GM12878 (cell line): ENCODE measurements at regions not wholly inside any gene's neighbourhood (a gene's known extent, or its start where the extent isn't known, plus 50 kb on each side); places are given as distances from the start of the nearest gene placed in this dataset.

Experiments
- ATAC-seq: fragments of 200-7000 bp; cut with Tn5 transposase; 3 replicates; pipeline ENCODE4 v1.9.1; 2020; ENCODE audit warnings: mild to moderate bottlenecking, moderate library complexity
- BruUV-seq: library from RNA; stranded (reverse); fragments of 400-500 nt; replicated peaks from 2 replicates; lab custom pipeline; 2021; lab: Mats Ljungman, UMichigan
- CTCF ChIA-PET: fragments of 300-600 bp; sonication (Branson Sonifier 250); formaldehyde crosslinking; extraction: SDS; loops from one replicate; lab custom pipeline; 2021; ENCODE audit warnings: inconsistent platforms; lab: Yijun Ruan, JAX
- POLR2A ChIA-PET: fragments of 350-600 bp; formaldehyde crosslinking; extraction: SDS; loops from one replicate; lab custom pipeline; 2021; ENCODE audit warnings: inconsistent platforms; lab: Charles Lee
- RAD21 ChIA-PET: fragments of 300-600 bp; sonication (Branson Sonifier 250); formaldehyde crosslinking; loops from one replicate; lab custom pipeline; 2023; ENCODE audit warnings: antibody characterized with exemption; ENCODE audit not compliant: unreplicated experiment; lab: Charles Lee
- SMC1A ChIA-PET: fragments of 300-600 bp; sonication (Branson Sonifier 250); formaldehyde crosslinking; loops from one replicate; lab custom pipeline; 2023; ENCODE audit not compliant: unreplicated experiment, uncharacterized antibody; lab: Charles Lee
- DNase-seq: peaks from one replicate; pipeline ENCODE4 v3.0.0-alpha.2; 2011; ENCODE audit warnings: low read depth, low spot score
- FAIRE-seq: peaks from 3 replicates; lab custom pipeline; 2011; peaks lifted over from hg19 to GRCh38; lab: Jason Lieb, UNC
- H2AFZ ChIP-seq: 2 replicates; pipeline ENCODE4 v1.6.0; 2011; ENCODE audit warnings: low read depth, low read length, control low read depth; ENCODE audit not compliant: control insufficient read depth
- H3K27ac ChIP-seq: 2 replicates; pipeline ENCODE4 v1.5.1; 2011; ENCODE audit warnings: control low read depth; ENCODE audit not compliant: control insufficient read depth, insufficient read depth
- H3K27me3 ChIP-seq, 2 experiments: replicated peaks in 1 of 2; 2 replicates each; pipeline versions ENCODE4 v1.6.0 to v1.6.1; 2011; ENCODE audit warnings: low read length in 1 of 2; ENCODE audit not compliant: control insufficient read depth in 2 of 2, insufficient read depth in 2 of 2
- H3K36me3 ChIP-seq, 2 experiments: 2 replicates each; pipeline ENCODE4 v1.5.1; 2011; ENCODE audit warnings: low read length in 1 of 2; ENCODE audit not compliant: control insufficient read depth in 2 of 2, insufficient read depth in 2 of 2
- H3K4me1 ChIP-seq: 2 replicates; pipeline ENCODE4 v1.6.1; 2011; ENCODE audit warnings: mild to moderate bottlenecking, low read length, moderate library complexity, mixed read lengths; ENCODE audit not compliant: control insufficient read depth, insufficient read depth
- H3K4me2 ChIP-seq: 2 replicates; pipeline ENCODE4 v1.6.0; 2011; ENCODE audit warnings: control low read depth; ENCODE audit not compliant: control insufficient read depth, insufficient read depth
- H3K4me3 ChIP-seq: fragments of 200-600 bp; sonication (generic); 2 replicates; pipeline ENCODE4 v1.5.1; 2016
- H3K79me2 ChIP-seq: 2 replicates; pipeline ENCODE4 v1.6.0; 2011; ENCODE audit warnings: low read length; ENCODE audit not compliant: control insufficient read depth, insufficient read depth
- H3K9ac ChIP-seq: 2 replicates; pipeline ENCODE4 v1.8.0; 2011; ENCODE audit warnings: low read length, control low read depth, mixed read lengths; ENCODE audit not compliant: control insufficient read depth, insufficient read depth
- H3K9me3 ChIP-seq: replicated peaks from 3 replicates; pipeline ENCODE4 v1.5.1; 2011; ENCODE audit warnings: mild to moderate bottlenecking, low read length; ENCODE audit not compliant: control insufficient read depth, insufficient read depth
- H4K20me1 ChIP-seq: 2 replicates; pipeline ENCODE4 v1.6.0; 2011; ENCODE audit not compliant: control insufficient read depth, insufficient read depth
- ASH2L ChIP-seq: fragments of 300-600, 200-600 bp; sonication (generic); IDR thresholded peaks from 2 replicates; pipeline ENCODE4 v1.6.1; 2017; ENCODE audit warnings: low read depth, mild to moderate bottlenecking, borderline replicate concordance
- ATF2 ChIP-seq: IDR thresholded peaks from 2 replicates; pipeline ENCODE4 v1.6.1; 2012; ENCODE audit warnings: low read length, inconsistent platforms
- E2F8 ChIP-seq: fragments of 450-650 bp; IDR thresholded peaks from 2 replicates; pipeline ENCODE4 v1.6.1; 2018; ENCODE audit warnings: mild to moderate bottlenecking, low read depth, moderate library complexity; ENCODE audit not compliant: partially characterized antibody
- GABPA ChIP-seq: IDR thresholded peaks from 2 replicates; pipeline ENCODE4 v1.6.1; 2014; ENCODE audit warnings: antibody characterized with exemption, low read depth, mild to moderate bottlenecking, inconsistent platforms
- HSF1 ChIP-seq: fragments of 150-350 bp; IDR thresholded peaks from 2 replicates; pipeline ENCODE4 v1.6.1; 2014; ENCODE audit warnings: mild to moderate bottlenecking, low read depth, low read length
- IKZF2 ChIP-seq, 2 experiments: fragments of 450-650 bp; IDR thresholded peaks; 2 replicates each; pipeline ENCODE4 v1.6.1; 2017; ENCODE audit warnings: mild to moderate bottlenecking in 2 of 2, moderate library complexity in 2 of 2
- MTA3 ChIP-seq: IDR thresholded peaks from 2 replicates; pipeline ENCODE4 v1.6.1; 2012; ENCODE audit warnings: low read length, inconsistent platforms, borderline replicate concordance
- NFIC ChIP-seq: IDR thresholded peaks from 2 replicates; pipeline ENCODE4 v1.6.1; 2012; ENCODE audit warnings: low read depth, mild to moderate bottlenecking, inconsistent platforms, low read length, moderate library complexity
- PRDM15 ChIP-seq: fragments of 450-650 bp; formaldehyde crosslinking; IDR thresholded peaks from 2 replicates; pipeline ENCODE4 v1.4.0; 2020; ENCODE audit warnings: mild to moderate bottlenecking, moderate library complexity
- RELA ChIP-seq: fragments of 450-650 bp; IDR thresholded peaks from 2 replicates; pipeline ENCODE4 v1.8.0; 2014; ENCODE audit warnings: borderline replicate concordance; ENCODE audit not compliant: partially characterized antibody
- RFX5 ChIP-seq: IDR thresholded peaks from 2 replicates; pipeline ENCODE4 v1.6.1; 2011; ENCODE audit warnings: low read depth, low read length, improper control_type of control experiment
- SRF ChIP-seq, 2 experiments: IDR thresholded peaks; 2 replicates each; pipeline ENCODE4 v1.6.1; 2011; ENCODE audit warnings: low read depth in 2 of 2, low read length in 2 of 2, mild to moderate bottlenecking in 1 of 2, moderate library complexity in 1 of 2
- STAT3 ChIP-seq: IDR thresholded peaks from 2 replicates; pipeline ENCODE4 v1.6.1; 2011; ENCODE audit warnings: low read depth, low read length, improper control_type of control experiment
- TAF1 ChIP-seq: IDR thresholded peaks from 2 replicates; pipeline ENCODE4 v1.6.1; 2011; ENCODE audit warnings: mild to moderate bottlenecking, low read depth, low read length, borderline replicate concordance
- ZNF274 ChIP-seq: IDR thresholded peaks from one replicate; pipeline ENCODE4 v1.8.0; 2011; ENCODE audit not compliant: insufficient read length, insufficient read depth
- ZNF384 ChIP-seq: IDR thresholded peaks from 2 replicates; pipeline ENCODE4 v1.6.1; 2012; ENCODE audit warnings: low read depth, mild to moderate bottlenecking, low read length, improper control_type of control experiment, borderline replicate concordance
- WGBS: methylation state at CpG from one replicate; pipeline ENCODE4 v1.1.6; 2016; ENCODE audit warnings: low lambda C conversion rate; ENCODE audit not compliant: insufficient replicate concordance, insufficient coverage; ENCODE audit errors: missing lambda C conversion rate; 5-methylcytosine and 5-hydroxymethylcytosine counted together
- in situ Hi-C: fragments of 300-500 bp; cut with MboI; formaldehyde crosslinking; loops from 9 replicates; pipeline ENCODE4 v1.14.3; 2018; ENCODE audit warnings: mixed read lengths
- intact Hi-C: fragments of 100-400 bp; cut with micrococcal nuclease; formaldehyde crosslinking; loops from one replicate; pipeline ENCODE4 v1.14.2; 2022; ENCODE audit not compliant: unreplicated experiment

GRCh38 chr20:39563349-39563748 is 601.2 kb downstream of the DHX35 start:
- Histone ChIP-seq H3K9me3 (no peaks in the 10 kb centered on the region), H2AFZ (no peak overlapping the region), H3K4me1 (no peaks in the 10 kb centered on the region), H3K9ac (no peak overlapping the region), H3K4me2 (no peak overlapping the region), H4K20me1 (no peaks in the 10 kb centered on the region), H3K36me3 (no peaks in the 10 kb centered on the region), H3K27ac (no peak overlapping the region), H3K4me3 (no peak overlapping the region), H3K79me2 (no peaks in the 10 kb centered on the region), H3K27me3 (no peaks in the 10 kb centered on the region)
- SMC1A ChIA-PET, result interaction anchor here (1.6 kb wide), 1 partner anchor 310 kb away, joined by 4 read pairs; no protein-coding TSS in a partner anchor
- ATAC-seq (peak; percentile 80), DNase-seq (peak; percentile 19), FAIRE-seq (no peak)
- RAD21 ChIA-PET, result interaction anchor here (1.0 to 1.8 kb wide), 2 partner anchors 266 to 311 kb away, joined by 3 to 5 read pairs; no protein-coding TSS in a partner anchor
- CTCF ChIA-PET, result interaction anchor here (1.2 kb wide), 1 partner anchor 310 kb away, joined by 3 read pairs; no protein-coding TSS in a partner anchor
- in situ Hi-C loops, result no loop called here
- WGBS, result 3% methylated on average over 4 of the region's 4 CpGs
- BruUV-seq, result no TSS peak
- POLR2A ChIA-PET, result no interaction called here
- intact Hi-C loops, result no loop called here
- no peak for TF ChIP-seq STAT3
- TF ChIP-seq PRDM15 (CRISPR knock-in tag), result no peak
- 0 out of 4 replicates have a peak, but pooled peaks of 1 of the 2 experiments have one; percentile 13 for TF ChIP-seq IKZF2 (IDR thresholded peaks at IDR 0.05)
- TF ChIP-seq TAF1, result no peak
- no peak for TF ChIP-seq ZNF274
- TF ChIP-seq SRF (IDR thresholded peaks at IDR 0.05; ENCODE audit: low read depth in 2 of 2, low read length in 2 of 2), result no peak
- no peak for TF ChIP-seq MTA3
- no peak for TF ChIP-seq GABPA
- TF ChIP-seq ASH2L, result no peak
- 0 out of 2 replicates have a peak, but pooled peaks have one; percentile 42 for TF ChIP-seq NFIC
- TF ChIP-seq RELA, result peak; percentile 84
- TF ChIP-seq RFX5, result no peak
- TF ChIP-seq HSF1, result no peak
- TF ChIP-seq E2F8, result no peak
- TF ChIP-seq ZNF384, result no peak
- peak; percentile 40; the same call in 1 of the 2 replicates for TF ChIP-seq ATF2
